ENCODE measurements at regions not wholly inside any gene's neighbourhood (a gene's known extent, or its start where the extent isn't known, plus 50 kb on each side); places are given as distances from the start of the nearest gene placed in this dataset.
A peak's percentile ranks its signal among the peaks of the same experiment; 100 is the strongest.

- no peak for DNase-seq (ENCODE audit: low read depth)
Observed at GRCh38 chr10:113252650-113253618, 299.9 kb upstream of the HABP2 start.

GRCh38 chr10:113259576-113260226 lies 293.2 kb upstream of the HABP2 start:
- no peak for DNase-seq (ENCODE audit: low read depth)

- no peak for DNase-seq (ENCODE audit: low read depth)
Observed at GRCh38 chr10:113261161-113261560, 291.7 kb upstream of the HABP2 start.

GRCh38 chr10:113261611-113262091 lies 291.2 kb upstream of the HABP2 start:
- no peak for DNase-seq (ENCODE audit: low read depth)

- DNase-seq (ENCODE audit: low read depth), result no peak
Observed at GRCh38 chr10:113263056-113263455, 289.8 kb upstream of the HABP2 start.

- DNase-seq (ENCODE audit: low read depth), result no peak
Observed at GRCh38 chr10:113264333-113265131, 288.3 kb upstream of the HABP2 start.

GRCh38 chr10:113266147-113266546 lies 286.7 kb upstream of the HABP2 start:
- DNase-seq (ENCODE audit: low read depth), result no peak

GRCh38 chr10:113267619-113268562 lies 285.0 kb upstream of the HABP2 start:
- DNase-seq (ENCODE audit: low read depth), result no peak

- DNase-seq (ENCODE audit: low read depth), result no peak
Observed at GRCh38 chr10:113269333-113269732, 283.5 kb upstream of the HABP2 start.

GRCh38 chr10:113272511-113272910 lies 280.3 kb upstream of the HABP2 start:
- DNase-seq (ENCODE audit: low read depth), result no peak

- DNase-seq (ENCODE audit: low read depth), result no peak
Observed at GRCh38 chr10:113273181-113274163, 279.4 kb upstream of the HABP2 start.

GRCh38 chr10:113274176-113274829 lies 278.6 kb upstream of the HABP2 start:
- DNase-seq (ENCODE audit: low read depth), result peak; percentile 77

GRCh38 chr10:113278221-113278620 lies 274.6 kb upstream of the HABP2 start:
- no peak for DNase-seq (ENCODE audit: low read depth)

- DNase-seq (ENCODE audit: low read depth), result no peak
Observed at GRCh38 chr10:113278664-113279063, 274.2 kb upstream of the HABP2 start.

GRCh38 chr10:113279262-113279661 lies 273.6 kb upstream of the HABP2 start:
- DNase-seq (ENCODE audit: low read depth), result no peak

GRCh38 chr10:113282564-113282963 lies 270.3 kb upstream of the HABP2 start:
- DNase-seq (ENCODE audit: low read depth), result no peak

- DNase-seq (ENCODE audit: low read depth), result no peak
Observed at GRCh38 chr10:113283189-113283588, 269.7 kb upstream of the HABP2 start.

GRCh38 chr10:113284635-113285034 lies 268.2 kb upstream of the HABP2 start:
- no peak for DNase-seq (ENCODE audit: low read depth)

- no peak for DNase-seq (ENCODE audit: low read depth)
Observed at GRCh38 chr10:113285305-113285704, 267.5 kb upstream of the HABP2 start.
